CD4-positive, alpha-beta T cell treated with Interleukin-4 for 1 hour (primary cell): ENCODE measurements at regions not wholly inside any gene's neighbourhood (a gene's known extent, or its start where the extent isn't known, plus 50 kb on each side); places are given as distances from the start of the nearest gene placed in this dataset.
"Not testable (repeated sequence)": the region's sequence is repeated elsewhere in the genome, so short reads cannot be mapped to it uniquely, and the experiment has no call there.

Experiments
- DNase-seq, 2 donors: peaks; one replicate each; pipeline ENCODE4 v3.0.0-alpha.2; 2020 to 2022

DNA sequence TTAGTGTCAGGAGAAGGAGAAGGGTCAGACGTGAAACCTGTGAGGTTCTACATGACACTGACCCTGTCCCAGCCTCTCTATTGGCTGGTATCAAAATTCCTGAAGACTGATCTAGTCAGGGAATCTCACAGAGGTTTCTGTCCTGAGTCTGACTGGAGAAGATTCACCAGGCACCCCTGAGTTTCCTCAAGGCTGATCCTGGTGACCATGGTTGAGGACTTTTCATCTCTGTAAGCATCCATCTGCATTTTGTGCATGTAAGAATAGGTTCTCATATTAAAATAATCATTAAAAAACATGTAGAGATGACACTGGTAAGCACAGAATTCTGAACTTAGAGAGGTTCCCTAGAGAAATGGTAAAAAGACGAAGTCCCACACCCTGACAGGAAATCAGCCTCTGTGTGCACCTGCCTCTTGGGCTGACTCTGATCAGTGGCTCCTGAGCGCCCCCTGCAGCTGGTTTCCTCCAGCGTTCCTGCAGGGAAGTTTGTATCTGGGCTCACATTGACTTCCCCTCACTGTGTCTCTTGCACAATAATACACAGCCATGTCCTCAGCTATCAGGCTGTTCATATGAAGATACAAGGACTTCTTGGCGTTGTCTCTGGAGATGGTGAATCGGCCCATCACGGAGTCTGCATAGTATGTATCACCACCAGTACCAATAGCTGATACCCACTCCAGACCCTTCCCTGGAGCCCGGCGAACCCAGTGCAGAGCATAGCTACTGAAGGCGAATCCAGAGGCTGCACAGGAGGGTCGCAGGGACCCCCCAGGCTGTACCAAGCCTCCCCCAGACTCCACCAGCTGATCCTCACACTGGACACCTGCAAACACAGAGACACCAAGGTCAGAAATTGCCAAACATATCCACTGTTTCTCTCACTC, 991.9 kb downstream of the TMEM121 start:
- peak; percentile 83 for DNase-seq

DNA sequence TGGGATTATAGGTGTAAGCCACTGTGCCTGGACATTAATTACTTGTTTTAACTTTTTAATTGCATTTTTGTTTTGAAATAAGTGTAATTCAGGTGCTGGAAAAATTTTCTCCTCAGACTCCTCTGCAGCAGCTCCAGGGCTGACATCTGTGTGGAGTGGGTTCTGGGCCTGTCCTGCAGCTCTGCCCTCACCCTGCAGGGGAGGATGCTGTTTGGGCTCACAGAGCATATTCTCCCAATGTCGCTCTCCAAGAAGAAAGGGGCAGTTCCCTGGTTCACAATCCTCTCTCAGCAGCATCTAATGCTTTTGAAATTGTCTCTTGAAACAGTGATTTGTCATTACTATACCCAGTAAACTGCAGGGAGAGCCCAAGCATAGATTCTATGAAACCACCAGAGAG, 995.7 kb downstream of the TMEM121 start:
- DNase-seq, result not testable (repeated sequence)

DNA sequence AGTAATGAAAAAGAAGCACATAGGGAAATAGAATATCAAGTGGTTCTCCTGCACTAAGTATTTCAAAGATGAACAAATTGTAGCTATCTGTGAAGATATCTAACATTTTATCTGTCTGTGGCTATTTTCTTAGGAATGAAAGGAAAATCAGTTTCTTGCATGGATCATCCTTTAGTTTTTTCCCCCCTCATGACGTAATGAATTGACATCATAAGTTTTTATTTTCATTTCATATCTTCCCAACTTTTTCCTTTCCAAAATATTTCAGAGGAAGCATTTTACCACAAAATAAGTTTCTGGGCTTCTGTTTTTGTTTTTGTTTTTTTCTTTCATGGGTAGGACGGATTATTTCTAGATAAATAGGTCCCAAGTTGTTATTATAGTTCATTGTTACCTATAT, 996.6 kb downstream of the TMEM121 start:
- DNase-seq, result no peak

DNA sequence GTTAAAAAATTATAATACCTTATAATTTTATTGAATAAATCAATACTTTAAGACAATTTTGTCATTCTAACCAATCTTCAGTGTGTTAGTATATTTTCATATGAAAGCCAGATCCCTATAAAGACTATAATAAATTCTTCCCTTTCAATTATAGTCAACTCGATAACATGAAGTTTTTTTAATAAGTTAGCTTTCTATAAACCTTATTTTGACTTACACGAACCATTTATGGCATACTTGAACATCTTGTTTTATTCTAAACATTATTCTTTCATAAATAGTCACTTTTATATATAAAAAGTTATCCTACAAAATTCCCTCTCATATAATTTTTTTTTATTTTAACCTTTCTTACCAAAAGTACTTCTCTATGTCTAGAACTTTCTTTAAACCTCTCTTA, 1002.3 kb downstream of the TMEM121 start:
- DNase-seq, result no peak

DNA sequence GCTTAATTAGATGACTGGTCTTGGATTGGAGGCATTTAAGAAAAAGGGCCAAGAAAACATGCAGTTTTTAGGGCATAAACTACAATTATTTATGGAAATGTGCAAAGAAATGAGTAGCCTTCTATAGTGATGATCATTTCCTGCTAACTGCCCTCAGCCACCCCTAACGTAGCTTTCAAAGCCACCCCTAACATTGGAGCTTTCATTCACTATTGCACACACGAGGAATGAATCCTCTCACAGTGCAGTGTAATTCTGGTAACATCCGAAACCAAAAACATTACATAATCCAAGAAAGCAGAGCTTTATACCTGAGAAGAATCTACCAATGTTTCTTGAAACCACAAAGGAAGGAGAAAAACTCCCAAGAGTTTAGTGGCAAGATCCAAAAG, 1003.6 kb downstream of the TMEM121 start:
- DNase-seq, result no peak

DNA sequence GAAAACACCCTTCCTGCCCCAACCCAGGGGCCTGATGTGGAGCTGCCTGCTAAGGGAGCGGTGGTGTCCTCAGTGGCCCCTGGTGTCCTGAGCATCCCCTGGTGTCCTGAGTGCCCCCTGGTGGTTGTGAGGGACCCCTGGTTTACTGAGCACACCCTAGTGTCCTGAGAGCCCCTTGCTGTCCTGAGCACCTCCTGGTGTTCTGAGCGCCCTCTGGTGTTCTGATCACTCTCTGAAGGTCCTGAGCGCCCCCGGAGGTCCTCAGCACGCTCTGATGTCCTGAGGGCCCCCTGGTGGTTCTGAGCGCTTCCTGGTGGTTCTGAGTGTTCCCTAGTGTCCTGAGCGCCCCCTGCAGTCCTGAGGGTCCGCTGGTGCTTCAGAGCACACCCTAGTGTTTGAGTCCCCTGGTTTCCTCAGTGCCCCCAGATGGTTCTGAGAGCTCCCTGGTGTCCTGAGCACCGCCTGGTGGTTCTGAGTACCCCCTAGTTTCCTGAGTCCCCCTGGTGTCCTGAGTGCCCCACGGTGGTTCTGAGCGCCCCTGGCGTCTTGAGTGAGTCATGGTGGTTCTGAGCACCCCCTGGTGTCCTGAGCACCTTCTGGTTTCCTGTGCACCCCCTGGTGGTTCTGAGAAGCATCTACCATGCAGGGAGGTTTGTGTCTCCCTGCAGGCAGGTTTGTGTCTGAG, 1004.2 kb downstream of the TMEM121 start:
- peak; percentile 61 to 62 for DNase-seq

DNA sequence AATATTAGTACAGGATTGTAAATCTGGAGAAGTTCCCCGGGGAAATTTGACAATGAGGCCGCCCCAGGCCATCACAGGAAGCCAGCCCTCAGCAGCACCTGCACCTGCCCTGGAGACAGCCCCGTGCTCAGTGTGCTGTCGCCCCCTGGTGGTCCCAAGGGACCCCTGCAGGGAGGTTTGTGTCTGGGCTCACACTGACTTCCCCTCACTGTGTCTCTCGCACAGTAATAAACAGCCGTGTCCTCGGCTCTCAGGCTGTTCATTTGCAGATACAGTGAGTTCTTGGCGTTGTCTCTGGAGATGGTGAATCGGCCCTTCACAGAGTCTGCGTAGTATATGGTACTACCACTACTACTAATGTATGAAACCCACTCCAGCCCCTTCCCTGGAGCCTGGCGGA, 1011.2 kb downstream of the TMEM121 start:
- not testable (repeated sequence) for DNase-seq

DNA sequence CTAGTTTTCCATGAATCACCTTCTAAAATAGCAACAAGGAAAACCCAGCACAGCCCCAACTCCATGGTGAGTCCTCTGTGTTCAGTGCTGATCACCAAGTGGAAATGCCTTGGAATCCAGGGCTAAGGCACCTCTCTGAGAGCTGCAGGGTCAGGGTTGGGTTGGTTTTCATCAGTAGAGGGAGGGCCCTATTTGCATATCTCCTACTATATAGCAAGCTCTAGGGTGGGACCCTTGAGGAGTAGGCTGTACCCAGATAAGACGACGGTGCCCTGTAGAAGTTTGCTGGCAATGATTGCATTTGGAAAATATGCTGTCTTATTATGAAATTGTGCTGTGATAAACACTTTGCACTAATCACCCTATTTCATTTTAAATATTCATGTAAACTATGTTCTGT, 1011.8 kb downstream of the TMEM121 start:
- DNase-seq, result no peak

DNA sequence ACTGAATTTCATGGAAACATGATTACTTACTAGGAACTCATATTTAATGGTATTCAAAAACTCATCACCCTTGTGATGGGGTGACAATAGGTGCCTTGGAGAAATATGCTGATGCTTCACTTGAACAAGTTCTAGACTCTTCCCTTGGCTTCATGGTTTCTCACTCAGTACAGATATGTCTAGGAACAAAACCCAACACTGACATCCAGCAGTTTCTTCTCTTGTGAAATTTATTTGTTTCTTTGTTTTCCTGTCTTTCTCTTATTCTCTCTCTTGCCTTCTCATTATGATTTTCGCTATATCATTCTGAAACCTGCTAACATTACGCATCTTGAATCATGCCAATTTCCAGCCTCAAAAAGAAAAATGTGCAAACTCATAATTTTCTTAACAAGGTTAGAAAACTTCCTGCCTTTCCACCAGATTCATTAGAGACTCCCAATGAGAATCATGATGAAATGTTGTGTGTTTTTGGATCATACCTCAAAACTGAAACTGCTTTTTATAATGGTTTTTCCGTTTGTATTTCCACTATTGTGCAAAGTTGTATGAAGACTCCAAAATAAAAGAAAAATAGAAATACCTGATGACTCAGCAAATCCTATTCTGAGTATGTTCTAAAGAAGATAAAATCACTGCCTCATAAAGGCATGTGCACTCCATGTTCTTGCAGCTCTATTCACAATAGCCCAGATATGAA, 1021.5 kb downstream of the TMEM121 start:
- DNase-seq, result no peak

DNA sequence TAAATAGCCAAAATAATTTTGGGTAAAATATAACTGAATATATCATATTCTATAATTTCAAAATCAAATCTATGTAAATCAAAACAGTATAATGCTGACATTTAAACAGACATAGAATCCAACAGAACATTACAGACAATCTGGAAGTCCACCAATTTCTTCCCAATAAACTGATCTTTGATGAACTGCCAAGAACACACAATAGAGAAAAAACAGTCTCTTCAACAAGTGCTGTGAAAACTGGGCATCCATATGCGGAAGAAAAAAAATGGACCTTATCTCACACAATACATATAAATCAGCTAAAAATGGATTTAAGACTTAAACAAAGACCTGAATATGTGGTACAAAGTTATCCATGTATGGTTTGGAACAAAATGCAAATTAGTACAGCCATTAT, 1022.7 kb downstream of the TMEM121 start:
- DNase-seq, result no peak

DNA sequence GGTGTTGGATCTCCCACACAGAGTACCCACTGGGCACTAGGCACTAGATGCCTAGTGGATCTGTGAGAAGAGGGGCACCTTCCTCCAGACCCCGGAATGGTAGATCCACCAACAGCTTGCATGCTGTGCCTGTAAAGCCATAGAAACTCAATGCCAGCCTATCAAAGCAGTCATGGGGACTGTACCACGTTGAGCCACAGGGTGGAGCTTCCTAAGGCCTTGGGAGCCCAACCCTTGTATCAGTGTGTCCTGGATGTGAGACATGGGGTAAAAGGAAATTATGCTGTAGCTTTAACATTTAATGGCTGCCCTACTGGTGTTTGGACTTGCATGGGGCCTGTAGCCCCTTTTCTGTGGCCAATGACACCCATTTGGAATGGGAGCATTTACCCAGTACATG, 1024.9 kb downstream of the TMEM121 start:
- DNase-seq, result no peak

DNA sequence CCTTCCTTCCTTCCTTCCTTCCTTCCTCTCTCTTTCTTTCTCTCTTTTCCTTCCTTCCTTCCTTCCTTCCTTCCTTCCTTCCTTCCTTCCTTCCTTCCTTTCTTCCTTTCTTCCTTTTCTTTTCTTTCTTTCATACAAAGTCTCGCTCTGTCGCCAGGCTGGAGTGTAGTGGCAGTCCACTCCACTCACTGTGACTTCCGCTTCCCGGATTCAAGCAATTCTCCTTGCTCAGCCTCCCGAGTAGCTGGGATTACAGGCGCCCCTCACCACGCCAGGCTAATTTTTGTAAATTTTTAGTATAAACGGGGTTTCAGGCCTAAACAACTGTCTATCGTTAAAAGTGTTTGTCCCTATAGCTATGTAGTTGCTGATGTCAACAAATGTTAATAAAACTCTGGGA, 1029.8 kb downstream of the TMEM121 start:
- DNase-seq, result not testable (repeated sequence)

DNA sequence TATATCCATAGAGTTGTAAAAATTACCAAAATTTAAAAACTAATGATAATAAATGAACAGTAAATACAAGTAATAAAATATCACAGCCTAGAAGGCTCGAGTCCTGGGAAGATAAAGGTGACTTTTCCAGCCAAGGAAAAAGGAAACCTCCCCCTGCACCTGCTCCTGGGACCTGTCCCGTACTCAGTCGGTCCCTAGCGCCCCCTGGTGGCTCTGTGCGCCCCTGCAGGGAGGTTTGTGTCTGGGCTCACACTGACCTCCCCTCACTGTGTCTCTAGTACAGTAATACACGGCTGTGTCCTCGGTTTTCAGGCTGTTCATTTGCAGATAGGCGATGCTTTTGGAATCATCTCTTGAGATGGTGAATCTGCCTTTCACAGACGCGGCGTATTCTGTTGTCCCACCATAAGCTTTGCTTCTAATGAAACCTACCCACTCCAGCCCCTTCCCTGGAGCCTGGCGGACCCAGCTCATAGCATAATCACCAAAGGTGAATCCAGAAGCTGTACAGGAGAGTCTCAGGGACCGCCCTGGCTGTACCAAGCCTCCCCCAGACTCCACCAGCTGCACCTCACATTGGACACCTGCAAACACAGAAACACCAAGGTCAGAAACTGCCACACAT, 1030.4 kb downstream of the TMEM121 start:
- peak; percentile 68 to 70 for DNase-seq

DNA sequence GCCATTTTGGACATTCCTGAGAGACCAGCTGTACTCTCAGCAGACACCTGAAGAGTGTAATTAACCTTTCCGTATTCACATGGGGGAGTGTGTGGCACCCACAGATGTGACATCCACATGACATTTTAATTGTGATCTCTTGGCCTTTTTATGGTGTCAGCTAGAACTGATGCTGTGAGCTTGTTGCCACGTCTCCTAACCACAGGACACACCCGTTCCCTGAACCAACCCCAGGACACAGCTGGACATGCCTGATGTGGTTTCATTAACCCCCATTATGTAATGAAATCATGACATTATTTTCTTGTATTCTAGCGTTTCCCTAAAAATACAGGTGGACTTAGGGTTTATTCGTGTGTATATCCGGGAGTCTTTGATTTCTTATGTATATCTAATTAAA, 1036.1 kb downstream of the TMEM121 start:
- DNase-seq, result no peak

DNA sequence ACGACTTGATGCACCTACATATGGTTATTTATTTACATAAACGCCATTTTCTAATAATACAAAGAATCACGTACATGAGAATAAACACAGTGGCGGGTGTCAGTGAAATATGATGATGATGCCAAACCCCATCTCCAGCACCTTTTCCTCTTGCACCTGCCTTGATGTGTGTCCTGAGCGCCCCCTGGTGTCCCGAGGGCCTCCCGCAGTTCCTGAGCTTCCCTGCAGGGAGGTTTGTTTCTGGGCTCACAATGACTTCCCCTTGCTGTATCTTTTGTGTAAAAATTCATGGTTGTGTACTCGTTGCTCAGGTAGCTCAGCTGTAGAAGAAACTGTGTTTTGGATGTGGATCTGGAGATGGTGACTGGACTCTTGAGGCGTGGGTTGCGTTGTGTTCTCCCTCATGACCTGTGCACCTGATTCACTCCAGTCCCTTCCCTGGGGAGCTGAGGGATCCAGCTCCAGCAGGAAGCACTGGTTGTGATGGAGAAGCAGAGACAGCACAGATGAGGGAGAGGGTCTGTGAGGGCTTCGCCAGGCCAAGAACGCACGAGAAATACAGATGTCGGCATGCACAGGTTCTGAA, 1037.8 kb downstream of the TMEM121 start:
- DNase-seq, result peak; percentile 55 to 66

DNA sequence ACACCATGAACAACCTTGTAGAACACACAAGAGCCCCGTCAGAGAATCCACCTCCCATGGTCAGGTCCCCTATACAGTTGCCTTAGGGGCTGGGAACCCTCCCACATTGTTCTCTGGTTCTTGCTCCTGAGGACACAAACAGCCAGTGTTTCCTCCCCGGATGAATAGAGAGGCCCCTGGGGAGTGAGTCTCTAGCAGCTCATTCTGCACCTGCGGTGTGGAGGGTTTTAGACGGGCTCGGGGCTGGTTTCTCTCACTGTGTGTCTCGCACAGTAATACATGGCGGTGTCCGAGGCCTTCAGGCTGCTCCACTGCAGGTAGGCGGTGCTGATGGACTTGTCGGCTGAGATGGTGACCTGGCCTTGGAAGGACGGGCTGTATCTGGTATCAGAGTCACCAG, 1052.1 kb downstream of the TMEM121 start:
- no peak for DNase-seq

DNA sequence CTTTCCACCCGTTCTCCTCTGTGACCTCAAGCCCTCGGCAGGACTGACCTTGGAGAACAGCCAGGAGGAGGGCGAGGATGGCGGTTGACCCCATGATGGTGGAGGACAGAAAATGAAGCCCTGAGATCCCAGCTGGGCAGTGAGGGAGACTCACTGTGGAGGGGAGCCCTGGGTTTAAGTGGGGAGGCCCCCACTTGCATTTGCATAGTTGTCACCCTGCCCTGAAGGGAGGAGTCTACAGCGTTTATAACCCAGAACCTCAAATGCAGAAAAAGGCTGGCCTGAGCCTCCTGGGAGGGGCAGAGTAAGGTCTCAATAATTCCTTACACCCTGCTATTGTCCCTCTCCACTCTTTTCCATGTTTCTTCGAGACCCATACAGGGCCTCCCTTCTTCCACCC, 1052.7 kb downstream of the TMEM121 start:
- DNase-seq, result no peak

DNA sequence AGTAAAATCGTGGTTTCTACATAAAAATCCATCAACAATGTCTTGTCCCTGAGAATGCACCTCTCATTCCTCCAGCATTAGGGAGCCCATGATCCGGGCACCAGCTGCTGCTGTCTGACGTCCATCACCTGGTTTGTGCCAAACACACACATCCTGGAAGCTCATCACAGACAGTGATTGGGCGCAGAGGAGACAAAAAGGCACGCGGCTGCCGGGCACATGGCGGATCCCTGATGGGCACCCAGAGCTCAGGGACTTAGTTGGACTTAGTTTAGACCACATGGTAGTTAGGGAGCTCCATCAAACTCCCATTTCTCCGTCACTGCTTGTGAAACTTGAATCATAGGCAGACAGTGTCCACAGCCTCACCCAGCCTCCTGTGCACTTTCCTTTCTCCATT, 1059.3 kb downstream of the TMEM121 start:
- DNase-seq, result no peak

DNA sequence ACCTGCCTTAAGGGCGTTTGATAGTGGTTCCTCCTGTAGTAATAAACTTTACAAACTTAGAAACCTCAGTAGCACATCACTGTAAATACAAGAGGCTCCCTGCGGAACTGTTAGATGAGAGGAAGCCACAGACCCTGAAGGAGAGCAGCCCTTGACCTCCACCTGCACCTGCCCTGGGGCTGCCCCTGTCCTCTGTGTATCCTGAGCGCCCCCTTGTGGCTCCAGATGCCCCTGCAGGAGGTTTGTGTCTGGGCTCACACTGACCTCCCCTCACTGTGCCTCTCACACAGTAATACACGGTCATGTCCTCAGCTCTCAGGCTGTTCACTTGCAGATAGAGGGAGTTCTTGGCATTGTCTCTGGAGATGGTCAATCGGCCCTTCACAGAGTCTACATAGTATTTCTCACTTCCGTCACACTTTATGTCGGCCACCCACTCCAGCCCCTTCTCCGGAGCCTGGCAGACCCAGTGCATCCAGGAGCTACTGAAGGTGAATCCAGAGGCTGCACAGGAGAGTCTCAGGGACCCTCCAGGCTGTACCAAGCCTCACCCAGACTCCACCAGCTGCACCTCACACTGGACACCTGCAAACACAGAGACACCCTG, 1059.8 kb downstream of the TMEM121 start:
- DNase-seq, result peak; percentile 56 to 64

DNA sequence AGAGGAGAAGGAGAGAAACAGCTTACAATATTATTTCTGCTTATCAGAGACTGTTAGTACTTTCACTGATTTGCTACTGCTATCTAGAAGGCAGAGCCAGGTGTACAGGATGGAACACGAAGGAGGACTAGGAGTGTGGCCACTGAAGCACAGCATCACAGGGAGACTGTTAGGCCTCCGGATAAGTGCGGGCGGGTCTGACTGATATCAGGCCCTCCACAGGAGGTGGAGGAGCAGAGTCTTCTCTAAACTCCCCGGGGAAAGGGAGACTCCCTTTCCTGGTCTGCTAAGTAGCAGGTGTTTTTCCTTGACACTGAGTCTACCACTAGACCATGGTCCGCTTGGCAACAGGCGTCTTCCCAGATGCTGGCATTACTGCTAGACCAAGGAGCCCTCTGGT, 1065.2 kb downstream of the TMEM121 start:
- not testable (repeated sequence) for DNase-seq

DNA sequence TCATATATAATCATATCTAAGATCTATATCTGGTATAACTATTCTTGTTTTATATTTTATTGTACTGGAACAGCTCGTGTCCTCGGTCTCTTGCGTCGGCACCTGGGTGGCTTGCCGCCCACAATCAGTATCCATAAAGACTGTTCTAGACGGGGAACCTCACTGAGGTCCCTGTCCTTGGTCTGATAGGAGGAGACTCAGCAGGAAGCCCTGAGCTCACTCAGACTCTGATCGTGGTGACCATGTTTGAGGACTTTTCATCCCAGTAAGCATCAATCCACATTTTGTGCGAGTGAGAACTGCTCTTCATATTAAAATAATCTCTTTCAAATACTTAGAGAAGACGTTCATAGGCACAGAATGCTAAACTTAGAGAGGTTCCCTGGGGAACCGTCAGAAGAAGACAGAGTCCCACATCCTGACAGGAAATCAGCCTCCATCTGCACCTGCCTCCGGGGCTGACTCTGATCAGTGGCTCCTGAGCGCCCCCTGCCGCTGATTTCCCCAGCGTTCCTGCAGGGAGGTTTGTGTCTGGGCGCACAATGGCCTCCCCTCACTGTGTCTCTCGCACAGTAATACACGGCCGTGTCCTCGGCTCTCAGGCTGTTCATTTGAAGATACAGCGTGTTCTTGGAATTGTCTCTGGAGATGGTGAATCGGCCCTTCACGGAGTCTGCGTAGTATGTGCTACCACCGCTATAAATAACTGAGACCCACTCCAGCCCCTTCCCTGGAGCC, 1065.9 kb downstream of the TMEM121 start:
- DNase-seq, result peak; percentile 16 to 62

DNA sequence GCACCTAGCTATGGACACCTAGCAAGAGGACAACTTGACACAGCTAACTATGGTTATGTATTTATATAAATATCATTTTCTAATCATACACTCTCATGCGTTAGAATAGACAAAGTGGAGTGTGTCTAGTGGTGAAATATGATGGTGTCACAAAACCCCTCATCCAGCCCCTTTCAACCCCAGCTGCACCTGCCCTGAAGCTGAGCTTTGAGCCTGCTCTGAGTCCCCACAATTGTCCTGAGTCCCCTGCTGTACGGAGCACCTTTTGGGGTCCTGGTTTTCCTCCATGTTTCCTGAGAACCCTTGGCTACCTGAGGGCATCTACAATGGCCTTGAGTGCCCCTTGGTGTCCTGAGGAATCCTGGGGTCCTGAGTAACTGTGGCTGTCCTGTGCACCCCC, 1072.8 kb downstream of the TMEM121 start:
- no peak for DNase-seq
